ENCODE measurements at regions not wholly inside any gene's neighbourhood (a gene's known extent, or its start where the extent isn't known, plus 50 kb on each side); places are given as distances from the start of the nearest gene placed in this dataset.
A peak's percentile ranks its signal among the peaks of the same experiment; 100 is the strongest.

DNA sequence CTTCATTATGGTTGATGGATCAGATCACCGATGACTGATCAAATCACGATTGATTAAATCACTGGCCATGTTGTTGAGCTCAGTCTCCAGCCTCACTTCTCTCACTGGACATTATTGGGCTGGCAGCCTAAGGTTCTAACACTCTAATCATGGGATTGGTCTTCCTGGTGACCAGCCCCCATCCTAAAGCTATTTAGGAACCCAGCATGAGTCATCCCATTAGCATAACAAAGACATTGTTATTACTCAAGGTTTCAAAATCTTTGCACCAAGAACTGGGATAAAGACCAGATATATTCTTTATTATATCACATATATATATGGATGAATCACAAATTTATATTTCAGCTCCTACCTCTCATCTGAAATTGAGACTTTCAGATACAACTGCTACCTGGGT, 272.1 kb upstream of the IL12B start:
- no peak for DNase-seq

DNA sequence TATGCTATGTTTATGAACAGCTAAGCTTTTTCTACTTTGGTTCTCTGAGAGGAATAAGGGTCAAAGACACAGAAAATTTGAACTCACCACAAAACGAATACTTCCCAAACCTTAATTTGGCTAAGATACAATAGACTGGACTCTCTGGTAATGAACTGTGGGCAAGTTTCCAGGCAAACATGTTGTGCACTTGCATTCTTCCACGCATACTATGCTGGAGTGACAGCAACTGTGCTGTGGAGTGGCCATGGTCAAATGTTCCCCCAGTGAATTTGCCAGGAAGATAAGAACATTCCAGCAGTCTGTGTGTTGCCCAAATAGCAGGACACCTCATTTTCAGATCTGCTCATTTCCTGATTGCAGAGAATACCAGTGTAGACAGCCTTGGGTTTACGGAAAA, 275.3 kb upstream of the IL12B start:
- peak; percentile 8 for DNase-seq

DNA sequence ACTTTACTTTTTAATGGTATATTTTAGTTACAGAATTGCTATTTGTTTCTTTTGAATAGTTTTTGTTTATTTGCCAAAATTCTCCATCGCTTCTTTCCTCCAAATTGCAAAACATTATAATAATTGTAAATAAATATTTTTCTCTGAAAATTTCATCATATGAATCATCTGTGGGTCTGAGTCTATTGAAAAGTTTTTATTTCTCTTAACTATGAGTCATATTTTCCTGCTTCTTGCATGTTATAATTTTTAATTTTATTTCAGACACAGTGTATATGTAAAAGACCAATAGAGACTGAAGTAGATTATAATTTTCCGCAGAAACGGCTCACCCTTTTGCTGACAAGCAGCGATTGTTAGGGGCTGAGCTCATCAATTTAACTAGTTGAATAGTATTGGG, 279.1 kb upstream of the IL12B start:
- DNase-seq: no peak

DNA sequence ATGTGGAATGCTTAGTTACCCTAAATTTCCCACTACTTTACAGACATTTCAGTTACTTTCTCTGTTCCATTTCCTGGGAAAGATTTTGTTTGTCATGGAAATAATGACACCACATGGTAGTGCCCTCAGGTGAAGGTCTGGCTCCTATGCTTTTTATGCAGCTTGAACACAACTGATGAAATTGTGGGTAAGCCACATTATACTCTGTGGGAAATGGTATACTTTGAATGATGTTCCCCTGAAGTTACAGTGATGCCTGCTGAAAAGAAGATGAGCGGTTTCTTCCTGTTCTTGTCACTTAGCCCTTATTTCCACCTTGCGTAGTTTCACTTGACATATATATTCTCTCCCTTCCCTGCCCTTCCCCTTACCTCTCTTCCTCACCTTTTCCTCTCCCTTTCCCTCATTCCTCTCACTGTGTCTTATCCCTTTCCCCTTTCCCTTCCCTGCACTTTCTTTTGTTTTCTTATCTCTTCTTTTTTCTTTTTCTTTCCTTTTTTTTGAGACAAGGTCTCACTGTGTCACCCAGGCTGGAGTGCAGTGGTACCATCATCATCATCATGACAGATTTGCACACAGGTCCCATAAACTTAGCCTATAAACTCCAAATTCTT, 280.8 kb upstream of the IL12B start:
- no peak for DNase-seq

DNA sequence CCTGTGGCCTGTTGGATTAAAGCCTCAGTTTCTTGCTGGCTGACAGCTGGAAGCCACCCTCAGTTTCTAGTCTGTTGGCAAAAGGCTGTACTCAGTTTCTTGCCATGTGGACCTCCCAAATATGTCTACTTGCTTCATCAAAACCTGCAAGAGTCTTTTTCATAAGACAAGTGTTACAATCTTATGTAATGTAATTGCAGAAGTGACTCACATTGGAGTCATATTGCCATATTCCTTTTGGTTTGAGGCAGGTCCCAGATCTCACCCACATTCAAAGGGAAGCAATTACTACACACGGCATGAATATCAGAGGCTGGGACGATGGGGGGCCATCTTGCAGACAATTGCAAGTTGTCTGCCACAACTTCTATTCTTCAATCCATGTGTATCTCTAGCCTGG, 286.7 kb upstream of the IL12B start:
- peak; percentile 11 for DNase-seq

DNA sequence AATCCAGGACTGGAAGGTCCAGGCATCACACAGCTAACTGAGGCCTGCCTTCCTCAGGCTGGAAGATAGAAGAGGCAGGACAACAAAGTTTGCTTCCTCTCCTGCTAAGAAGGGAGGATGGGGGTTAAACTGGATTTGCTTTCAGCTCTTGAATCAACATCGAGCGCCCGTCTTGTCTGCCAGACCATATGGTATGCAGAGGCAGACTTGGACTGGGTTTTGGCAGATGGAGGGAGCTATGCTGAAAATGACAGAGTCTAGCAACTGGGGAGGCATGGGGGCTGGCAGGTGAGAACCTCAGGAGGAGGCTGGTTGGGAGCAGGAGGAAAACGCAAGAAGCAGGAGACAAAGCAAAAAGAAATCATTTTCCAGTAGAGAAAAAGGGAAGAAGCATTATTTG, 289.5 kb upstream of the IL12B start:
- DNase-seq: no peak

DNA sequence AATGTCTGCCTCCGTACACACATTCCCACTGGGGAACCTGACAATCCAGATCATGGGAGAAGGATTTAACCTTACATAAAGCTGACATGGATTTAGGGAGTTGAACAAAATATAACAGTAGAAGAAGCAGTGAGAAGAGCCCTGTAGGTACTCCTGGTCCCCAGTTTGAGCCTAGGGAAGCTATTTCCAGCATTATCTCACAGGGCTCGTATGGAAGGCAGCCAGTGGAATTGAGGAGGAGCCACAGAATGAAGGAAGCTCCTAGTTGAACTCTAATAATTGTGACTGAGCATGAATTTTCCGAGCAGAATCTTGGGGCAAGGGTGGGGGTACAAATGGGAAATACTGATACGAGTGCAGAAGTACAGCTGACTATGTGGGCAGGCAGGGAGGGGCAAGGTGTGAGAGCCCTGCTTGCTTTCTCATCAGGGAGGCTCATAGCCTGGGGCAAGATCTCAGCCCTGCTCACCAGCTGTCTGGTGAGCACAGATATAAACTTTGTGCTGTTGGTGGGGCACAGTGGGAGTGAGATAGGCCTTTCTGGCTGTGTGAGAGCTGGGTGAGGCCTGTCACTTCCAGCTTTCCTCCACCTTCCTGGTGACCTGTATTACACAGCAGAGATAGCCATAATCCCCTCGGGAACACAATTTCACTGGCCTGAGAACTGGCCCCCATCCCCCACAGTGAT, 290.7 kb upstream of the IL12B start:
- DNase-seq: no peak

DNA sequence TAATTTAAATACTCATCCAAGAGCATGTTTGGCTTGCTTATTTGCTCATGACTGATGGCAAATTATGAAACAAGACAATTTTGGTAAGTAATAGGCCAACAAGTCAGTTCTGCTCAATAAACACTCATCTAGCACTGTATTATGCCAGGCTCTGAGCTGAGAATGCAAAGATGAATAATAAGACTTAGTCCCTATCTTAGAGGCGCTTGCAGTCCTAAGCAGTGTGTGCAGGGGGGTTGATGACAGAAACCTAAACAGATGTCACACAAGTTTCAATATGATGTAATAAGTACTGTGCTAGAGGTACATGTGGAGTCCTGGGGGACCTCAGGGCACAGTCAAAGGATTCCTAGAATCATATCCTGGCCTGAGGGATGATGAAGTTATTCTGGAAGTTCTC, 287.6 kb upstream of the ADRA1B start:
- DNase-seq: no peak

DNA sequence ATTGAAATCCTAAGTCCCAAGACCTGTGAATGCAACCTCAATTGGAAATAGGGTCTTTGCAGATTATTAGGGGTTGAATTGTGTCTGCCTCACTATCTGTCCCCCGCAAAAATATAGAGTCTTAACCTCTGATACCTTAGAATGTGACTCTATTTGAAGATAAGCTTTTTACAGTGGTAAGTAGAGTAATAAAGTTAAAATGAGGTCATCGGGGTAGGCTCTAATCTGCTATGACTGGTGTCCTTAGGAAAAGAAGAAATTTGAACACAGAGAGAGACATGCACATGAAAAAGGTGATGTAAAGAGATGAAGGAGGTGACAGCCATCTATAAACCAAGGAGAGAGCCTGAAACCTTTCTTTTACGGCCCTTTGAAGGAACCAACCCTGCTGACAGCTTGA, 287.1 kb upstream of the ADRA1B start:
- no peak for DNase-seq

DNA sequence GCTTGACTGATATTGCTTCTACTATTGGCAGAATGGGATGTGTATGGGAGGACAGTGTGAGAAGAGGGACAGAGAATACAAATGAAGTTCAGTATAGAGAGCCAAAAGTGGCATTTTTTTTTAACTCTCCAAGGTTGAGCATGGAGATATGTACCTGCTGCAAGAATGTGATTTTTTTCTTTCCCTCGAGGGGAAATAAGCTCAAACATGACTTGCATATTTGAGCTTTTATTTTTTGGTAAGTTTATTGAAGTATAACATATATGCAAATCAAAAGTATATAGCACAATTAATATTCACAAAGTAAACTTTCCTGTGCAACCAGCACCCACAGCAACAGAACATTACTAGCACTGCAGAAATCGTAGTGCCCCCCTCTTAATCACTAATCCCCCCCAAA, 285.7 kb upstream of the ADRA1B start:
- DNase-seq: no peak

DNA sequence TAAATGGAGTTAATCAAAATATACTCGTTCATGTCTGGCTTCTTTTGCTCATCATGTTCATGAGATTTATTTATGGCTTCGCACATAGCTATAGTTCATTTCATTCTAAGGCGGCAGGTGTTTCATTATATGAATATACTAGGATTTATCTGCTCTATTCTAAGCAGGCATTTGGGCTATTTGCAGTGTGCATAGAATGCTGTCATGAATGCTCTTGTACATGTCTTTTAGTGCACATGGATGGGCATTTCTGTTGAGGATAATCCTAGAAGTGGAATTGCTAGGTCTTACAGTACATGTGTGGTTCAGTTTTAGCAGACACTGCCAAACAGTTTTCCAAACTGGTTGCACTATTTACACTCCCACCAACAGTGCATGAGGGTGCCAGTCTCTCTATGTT, 285.3 kb upstream of the ADRA1B start:
- no peak for DNase-seq

DNA sequence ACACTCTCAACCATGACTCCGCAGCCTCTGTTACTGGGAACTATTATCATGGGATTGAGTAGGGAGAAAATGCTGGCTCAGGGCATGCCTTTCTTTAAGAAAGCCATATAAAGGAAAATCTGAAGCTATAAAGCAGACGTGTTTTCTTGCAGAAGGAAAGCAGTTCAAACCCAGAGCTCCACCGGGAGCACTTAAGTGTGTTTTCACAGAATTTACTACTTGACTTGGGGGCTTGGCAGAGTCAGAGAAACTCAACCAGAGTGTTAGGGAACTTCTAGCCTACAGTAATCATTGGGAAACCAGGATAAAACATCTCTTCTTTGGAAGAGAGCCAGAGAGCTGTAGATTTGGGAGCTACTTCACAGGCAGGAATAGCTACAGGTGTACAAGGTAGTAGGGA, 283.4 kb upstream of the ADRA1B start:
- DNase-seq: no peak

DNA sequence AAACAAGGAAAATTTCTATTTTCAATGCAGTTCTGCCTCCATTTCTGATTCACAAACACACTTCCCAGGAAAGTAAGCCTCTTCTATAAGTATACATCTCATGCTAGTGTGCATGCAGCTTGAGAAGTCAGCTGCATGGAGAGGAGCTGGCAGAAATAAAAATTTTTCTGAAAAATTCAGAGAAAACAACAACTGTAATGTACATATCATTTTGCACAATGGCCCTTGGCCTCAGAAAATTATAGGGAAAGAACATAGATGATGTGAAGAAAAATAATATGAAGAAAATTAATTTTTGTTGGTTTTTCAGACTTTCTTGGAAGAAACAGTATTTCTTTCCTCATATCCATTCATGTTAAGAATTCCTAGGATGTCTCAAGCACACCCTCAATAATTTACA, 277.8 kb upstream of the ADRA1B start:
- no peak for DNase-seq

DNA sequence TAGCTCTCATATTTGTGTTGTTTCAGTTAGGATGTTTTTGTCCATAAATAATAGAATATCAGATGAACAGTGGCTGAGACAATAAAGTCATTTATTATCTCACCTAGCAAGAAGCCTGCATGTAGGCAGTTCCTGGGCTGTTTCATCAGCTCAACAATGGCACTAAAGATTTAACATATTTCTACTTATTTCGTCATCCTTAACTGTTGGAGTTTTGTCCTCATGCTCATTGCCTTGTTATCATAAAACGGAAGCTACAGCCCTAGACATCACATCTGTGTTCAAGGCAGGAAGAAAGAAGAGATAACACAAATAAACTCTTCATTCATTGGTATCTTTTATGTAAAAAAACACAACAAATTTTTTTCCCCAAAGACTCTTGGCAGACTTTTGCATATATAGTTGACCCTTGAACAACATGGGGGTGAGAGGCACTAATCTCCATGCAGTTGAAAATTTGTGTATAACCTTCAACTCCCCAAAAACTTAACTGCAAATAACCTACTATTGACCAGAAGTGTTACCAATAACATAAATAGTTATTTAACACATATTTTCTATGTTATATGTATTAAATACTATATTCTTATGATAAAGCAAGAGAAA, 277.2 kb upstream of the ADRA1B start:
- DNase-seq: peak; percentile 31

DNA sequence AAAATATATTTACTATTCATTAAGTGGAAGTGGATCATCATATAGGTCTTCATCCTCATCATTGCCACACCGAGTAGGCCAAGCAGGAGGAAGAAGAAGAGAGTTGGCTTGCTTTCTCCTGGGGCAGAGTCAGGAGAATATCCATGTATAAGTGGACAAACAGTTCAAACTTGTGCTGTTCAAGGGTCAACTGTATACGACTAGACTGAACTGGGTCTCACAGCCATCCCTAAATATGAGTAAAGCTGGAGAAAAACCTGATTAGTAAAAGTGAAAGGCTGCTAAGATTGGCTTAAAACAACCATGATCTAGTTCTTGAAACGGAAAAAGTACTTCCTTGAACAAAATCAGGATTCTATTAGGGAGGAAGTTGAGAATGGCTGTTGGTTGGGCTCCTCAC, 276.7 kb upstream of the ADRA1B start:
- no peak for DNase-seq

DNA sequence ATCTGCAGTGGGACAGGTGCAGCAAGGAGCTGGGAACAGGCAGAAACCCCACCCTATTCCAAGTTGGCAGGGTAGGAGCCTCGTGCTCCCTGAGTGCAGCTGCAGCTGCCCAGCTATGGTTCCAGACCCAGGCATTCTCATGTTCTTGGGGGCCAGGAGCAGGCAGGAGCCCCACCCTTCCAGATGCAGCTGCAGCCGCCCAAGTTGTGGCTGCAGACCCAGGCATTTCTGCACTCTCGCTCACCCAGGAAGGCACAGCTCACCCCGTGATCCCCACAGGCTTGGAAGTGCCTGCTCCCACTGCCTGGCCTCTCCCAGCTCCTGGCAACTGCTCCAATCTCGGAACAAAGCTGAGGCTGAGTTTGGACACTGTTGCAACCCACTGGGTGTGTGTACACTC, 275.8 kb upstream of the ADRA1B start:
- DNase-seq: no peak

DNA sequence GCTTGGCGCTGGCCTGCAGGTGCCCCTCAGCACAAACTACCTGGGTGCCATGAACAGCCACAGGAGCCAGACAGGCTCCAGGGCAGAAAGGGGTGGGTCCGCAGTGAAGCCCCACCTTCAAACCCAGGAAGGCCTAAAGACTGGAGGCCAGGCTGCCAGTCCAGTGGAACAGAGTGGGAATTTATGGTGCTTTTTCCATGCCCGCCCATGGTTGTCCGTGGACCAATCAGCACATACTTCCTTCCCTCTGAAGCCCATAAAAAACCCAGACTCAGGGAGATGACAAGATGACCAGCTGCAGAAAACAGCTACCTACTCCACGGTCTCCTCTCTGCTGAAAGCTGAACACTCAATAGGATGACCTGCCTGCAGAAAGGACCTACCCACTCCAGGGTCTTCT, 275.4 kb upstream of the ADRA1B start:
- no peak for DNase-seq

DNA sequence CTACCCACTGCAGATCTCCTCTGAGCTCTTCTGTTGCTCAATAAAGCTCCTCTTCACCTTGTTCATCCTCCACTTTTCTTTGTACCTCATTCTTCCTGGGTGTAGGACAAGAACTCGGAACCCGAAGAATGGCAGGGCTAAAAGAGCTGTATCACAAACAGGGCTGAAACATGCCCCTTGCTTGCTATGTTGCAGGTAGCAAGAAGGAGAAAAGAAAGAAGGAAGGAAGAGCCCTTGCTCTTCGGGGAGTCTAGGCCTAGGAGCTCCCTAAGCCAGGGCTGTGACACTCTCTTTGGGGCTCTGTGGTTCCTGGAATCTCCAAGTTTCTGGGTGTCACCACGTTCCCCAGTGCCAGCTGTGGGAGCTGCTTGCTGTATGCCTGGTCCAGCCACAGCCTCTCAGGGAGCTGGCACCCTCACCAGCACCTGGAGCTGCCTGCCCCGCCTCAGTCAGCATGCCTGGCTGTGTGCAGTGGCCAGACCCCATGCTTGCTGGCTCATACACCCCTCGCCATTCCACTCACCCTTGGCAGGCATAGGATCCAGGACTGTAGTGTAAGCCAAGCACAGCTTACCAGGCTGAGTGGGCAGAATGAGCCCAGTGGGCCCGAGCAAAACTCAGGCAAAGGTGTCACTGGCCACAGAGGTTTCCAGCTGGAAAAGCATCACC, 274.8 kb upstream of the ADRA1B start:
- DNase-seq: no peak

DNA sequence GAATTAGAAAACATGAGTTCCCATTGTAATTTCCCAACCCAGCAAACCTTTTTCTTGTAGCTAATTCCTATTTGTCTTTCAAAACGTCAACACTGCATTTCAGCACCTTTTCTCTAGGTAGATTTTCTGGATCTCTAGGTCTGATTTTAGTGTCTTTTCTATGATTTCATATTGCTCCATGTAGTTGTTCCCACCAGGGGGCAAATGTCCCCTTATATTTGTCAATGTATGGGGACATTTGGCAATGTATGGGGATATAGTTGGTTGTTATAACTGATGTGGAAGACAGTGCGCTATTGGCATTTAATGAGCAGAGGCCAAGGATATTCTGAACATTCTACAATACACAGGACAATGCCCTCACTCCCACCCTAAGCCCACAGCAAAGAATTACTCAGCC, 273.9 kb upstream of the ADRA1B start:
- DNase-seq: peak; percentile 12

DNA sequence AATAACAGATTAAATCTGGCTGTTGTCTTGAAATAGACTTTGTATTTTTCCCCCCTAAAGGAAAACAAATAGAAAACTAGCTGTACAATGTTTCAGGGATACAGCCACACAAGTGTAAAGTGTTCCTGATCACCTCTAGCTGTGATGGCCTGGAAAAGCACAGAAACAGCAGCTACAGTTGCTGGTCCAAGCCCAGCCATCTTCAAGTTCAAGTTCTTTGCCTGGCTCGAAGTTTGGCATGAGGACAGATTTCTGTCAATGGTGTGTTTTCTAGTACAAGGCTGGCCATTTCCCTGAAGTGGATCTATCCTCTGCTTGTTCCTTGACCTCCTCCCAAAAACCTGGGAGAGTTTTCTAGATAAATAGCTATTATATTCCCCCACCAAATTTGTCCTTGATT, 272.2 kb upstream of the ADRA1B start:
- no peak for DNase-seq

DNA sequence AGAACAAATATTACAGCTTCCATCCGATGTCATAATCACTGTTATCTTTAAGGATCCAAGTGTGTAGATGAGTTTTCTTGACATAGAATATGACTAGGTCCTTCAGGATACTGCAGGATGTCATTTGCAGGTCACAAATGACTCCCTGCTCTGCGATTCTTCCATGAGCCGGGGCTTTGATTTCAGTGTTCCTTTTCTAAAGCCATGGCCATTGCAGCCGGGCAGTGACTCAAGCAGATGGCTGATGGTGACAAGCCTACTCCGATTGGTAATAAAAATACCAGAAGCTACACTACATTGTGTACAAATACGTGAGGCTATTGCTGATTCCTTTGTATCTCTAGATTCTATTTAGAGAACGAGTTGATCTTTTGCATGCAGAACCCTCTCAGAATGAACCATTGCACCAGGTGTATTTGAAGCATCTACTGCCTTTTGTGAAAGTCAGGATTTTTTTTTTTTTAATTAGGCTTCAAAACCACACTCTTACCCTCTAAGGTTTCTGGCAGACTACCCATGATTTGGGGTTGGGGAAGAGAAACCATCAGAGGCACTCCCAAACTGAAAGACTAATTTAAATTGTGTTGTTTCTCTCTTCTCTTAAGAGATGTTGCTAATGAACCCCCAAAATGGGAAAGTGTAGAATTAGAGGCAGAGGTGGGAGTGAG, 271.0 kb upstream of the ADRA1B start:
- DNase-seq: no peak

DNA sequence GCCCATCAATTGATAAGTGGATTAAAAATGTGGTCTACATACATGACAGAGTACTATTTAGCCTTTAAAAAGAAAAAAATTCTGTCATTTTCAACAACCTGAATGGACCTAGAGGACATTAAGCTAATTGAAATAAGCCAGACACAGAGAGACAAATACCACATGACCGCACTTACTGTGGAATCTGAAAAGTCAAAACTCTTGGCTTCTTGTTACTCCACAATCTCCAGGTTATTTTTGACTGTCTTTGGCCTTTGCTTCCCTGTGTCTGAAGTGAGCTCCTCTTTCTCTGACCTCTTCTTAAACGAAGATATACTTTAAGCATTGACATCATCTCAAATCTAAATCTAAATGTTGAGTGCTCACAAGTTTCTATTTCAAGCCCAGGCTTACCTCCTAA, 265.5 kb upstream of the ADRA1B start:
- no peak for DNase-seq

DNA sequence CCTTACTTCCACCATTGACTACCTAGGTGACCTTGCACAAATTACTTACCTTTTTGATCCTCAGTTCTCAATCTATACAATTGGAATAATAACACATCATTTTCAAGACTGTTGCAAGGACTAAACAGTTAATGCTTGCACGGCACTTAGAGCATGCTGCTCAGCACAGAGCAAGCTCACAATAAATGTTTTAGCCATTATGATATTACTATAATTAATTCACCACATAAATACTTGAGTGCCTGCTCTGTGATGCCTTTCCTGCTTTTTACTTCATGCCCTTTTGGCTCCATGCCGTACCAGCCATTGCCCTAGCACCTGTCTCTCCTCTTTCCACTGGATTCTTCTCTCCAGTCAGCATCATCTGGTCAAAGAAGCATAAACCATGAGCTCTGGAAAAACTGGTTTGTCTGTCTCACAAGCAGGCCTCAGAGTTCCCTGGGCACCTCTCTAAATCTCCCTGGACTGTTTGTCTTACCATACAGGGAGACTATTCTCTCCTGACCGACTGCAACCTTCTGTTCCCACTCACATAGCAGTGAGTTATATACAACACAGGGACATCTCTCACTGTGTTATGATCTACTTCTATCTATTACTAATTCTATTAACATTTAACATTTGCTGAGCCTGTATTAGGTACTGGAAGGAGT, 260.4 kb upstream of the ADRA1B start:
- DNase-seq: no peak
